GM18505 (cell line): ENCODE measurements at regions not wholly inside any gene's neighbourhood (a gene's known extent, or its start where the extent isn't known, plus 50 kb on each side); places are given as distances from the start of the nearest gene placed in this dataset.

Experiments used
- ATAC-seq: cut with Tn5 transposase; IDR thresholded peaks from one replicate; pipeline ENCODE4 v1.9.1; 2021; ENCODE audit not compliant: unreplicated experiment
- POLR2A ChIP-seq: IDR thresholded peaks from 4 replicates; pipeline ENCODE4 v1.6.1; 2011; ENCODE audit warnings: borderline replicate concordance; ENCODE audit not compliant: insufficient read depth, insufficient read length; ENCODE audit errors: extremely low read depth

DNA sequence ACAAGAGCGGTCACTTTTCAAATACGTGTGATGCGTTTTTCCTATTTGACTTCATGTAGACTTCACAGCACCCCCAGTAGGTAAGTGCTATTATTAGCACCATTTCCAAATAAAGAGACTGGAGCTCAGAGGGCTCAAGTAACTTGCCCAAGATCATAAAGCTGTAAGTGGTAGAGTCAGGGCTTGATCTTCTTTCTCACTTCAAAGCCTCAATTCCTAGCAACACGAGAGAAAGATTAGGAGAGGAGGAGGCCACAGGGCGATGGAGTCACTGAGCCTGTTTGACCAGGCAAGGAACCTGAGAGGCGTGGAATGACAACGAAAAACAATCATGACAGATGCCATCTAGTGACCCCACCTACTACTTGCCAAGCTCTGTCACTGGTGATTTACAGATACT, 181.0 kb downstream of the FOXD2 start:
- TF ChIP-seq POLR2A = no peak
- ATAC-seq = no peak

DNA sequence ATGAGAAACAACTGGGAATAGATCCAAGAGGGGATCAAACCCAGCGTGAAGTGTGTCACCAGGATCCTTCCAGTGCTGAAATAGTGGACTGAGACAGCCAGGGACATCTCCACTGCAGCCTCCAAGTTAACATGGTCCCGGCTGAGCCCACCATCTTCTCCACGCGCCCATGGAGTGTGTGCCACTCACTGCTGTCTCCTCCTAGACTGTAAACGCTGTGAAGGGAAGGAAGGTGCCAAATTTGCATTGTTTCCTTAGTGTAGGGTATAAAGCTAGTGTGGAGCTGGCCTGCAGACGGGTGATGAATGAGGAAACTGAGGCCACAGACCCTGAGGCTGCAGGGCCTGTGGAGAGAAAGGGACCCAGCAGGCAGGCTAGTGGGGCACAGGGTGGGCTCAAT, 183.6 kb downstream of the FOXD2 start:
- TF ChIP-seq POLR2A = no peak
- ATAC-seq = no peak

DNA sequence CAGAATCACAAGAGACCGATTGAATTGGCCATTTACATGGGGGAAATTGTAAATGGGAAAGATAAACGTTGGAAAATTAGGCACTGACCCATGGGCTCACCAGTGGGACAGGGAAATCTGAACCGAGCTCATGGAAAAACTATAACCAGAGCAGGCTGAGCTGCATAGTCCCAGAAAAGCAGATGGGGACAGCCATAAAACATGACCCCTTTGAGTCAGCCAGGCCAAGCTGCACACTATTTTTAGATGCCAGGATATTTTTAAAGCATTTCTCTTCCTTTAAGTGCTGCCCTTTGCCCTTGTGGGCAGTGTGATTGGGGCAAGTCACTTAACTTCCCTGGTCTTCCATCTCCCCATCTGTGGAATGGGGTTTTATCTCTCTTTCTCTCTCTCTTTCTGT, 184.1 kb downstream of the FOXD2 start:
- TF ChIP-seq POLR2A = no peak
- no peak for ATAC-seq

DNA sequence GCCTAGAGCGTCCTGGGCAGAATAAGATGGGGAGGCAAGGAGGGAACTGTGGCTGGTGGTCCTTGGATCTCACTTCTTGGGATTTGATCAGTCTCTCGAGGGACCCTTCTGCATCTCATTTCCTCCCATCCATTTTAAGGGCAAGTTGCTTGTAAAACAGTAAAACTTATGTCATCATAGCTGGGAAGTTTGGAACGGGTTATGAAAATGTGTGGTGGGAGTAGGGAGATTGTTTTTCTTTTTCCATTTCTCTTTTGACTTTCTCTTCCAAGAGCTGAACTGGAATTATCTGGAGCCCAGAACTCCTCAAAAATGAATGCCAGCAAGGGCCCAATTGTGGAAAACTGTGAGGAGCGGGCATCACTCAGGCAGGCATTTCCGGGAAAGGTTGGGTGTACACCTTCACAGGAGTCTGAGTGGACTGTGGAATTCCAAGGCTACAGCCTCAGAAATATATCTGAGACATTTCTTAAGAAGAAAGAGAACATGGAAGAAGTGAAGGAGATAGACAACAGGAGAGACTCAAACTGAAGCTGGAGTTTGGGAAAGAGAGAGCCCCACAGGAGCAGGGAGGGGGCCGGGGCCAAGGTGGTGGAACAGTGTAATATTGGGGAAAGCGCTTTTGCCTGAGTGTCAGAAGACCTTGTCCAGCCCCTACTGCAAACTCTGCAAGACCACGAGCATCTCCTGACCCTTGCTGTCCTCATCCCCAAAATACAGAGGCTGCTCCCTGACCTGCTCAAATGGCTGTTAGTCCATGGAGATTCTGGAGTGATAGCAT, 185.1 kb downstream of the FOXD2 start:
- ATAC-seq = no peak
- no peak for TF ChIP-seq POLR2A

- ATAC-seq = no peak
- TF ChIP-seq POLR2A = no peak
Observed at GRCh38 chr1:47623557-47623940, 185.7 kb downstream of the FOXD2 start.

DNA sequence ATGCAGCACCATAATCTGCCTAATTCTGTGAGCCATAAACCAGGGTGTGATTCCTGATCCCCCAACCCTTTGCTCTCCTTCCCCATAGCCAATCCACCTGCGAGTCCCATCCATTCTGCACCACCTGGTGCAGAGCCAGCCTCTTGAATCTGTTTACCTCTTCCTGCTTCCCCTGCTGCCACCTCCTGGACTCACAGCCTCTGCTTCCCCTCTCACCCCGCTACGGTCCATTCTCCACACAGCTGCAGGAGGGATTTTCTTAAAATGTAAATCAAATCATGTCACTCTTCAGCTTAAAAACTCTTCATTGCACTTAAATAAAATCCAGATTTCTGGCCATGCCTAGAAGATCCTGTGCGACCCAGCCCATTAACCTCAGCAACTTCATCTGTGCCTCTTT, 186.7 kb downstream of the FOXD2 start:
- TF ChIP-seq POLR2A = no peak
- ATAC-seq = no peak

DNA sequence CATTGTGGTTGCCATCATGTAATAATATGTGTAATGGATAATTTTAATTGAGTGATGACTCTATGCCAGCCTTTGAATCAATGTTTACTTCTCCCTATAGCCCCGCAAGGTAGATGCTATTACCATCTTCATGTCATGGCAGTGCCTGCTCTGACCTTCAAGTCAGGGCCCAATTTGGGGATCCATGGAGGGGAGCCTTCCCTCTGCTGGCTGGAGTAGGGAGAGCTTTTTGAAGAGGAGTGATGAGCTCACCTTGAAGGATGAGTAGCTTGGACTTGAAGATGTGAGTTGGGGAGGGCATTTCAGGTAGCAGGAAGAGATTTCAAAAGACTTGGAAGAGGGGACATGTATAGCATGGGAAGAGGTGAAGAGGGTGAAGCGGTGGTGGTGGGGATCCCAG, 189.2 kb downstream of the FOXD2 start:
- ATAC-seq = no peak
- no peak for TF ChIP-seq POLR2A

- no peak for ATAC-seq
- TF ChIP-seq POLR2A = no peak
Observed at GRCh38 chr1:47627471-47628370, 189.9 kb downstream of the FOXD2 start.

- ATAC-seq = no peak
- no peak for TF ChIP-seq POLR2A
Observed at GRCh38 chr1:47629201-47629600, 191.4 kb downstream of the FOXD2 start.

DNA sequence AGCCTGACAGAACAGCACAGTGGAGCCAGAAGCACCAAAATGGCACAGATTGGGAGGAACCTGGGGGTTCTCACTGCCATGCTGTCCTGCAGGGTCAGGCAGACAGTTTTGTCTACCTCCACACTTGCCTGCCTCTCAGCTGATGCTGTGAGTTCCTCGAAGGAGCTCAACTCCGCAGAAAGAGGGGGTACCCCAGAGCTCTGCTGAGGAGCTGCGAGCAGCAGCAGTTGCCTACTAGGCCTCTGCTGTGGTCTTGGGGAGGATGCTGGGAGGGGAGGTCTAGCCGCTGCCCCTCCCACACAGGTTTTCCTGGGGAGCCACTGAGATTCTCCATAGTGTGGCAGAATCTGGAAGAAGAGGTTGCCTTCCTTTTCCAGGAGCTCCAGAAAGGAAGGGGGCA, 192.5 kb downstream of the FOXD2 start:
- no peak for TF ChIP-seq POLR2A
- ATAC-seq = no peak

GRCh38 chr1:47631411-47631995, 193.7 kb downstream of the FOXD2 start:
- TF ChIP-seq POLR2A = no peak
- no peak for ATAC-seq

- ATAC-seq = no peak
- no peak for TF ChIP-seq POLR2A
Observed at GRCh38 chr1:47635111-47635510, 197.3 kb downstream of the FOXD2 start.

DNA sequence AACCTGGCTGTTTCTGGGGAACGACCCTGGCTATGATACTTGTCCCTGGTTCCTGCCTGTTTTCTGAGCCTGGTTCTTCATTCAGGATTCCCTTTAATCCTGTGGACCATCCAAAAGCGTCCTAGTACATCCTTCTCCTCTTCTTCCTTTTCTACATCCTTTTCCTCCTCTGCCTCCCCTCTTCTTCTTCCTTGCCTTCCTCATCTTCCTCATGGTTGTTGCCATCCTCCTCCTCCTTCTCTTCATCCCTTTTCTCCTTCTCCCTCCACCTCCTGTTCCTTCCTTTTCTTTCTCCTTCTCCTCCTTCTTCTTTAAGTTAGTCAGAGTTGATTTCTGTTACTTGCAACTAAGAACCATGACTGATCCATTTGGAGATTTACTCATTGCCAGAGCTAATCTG, 197.8 kb downstream of the FOXD2 start:
- ATAC-seq = no peak
- no peak for TF ChIP-seq POLR2A
